HFF-Myc (cell line): ENCODE measurements at regions not wholly inside any gene's neighbourhood (a gene's known extent, or its start where the extent isn't known, plus 50 kb on each side); places are given as distances from the start of the nearest gene placed in this dataset.
"Not testable (repeated sequence)": the region's sequence is repeated elsewhere in the genome, so short reads cannot be mapped to it uniquely, and the experiment has no call there.

Source experiments
- DNase-seq: peaks from one replicate; pipeline ENCODE4 v3.0.0-alpha.2; 2011; ENCODE audit warnings: low read depth; ENCODE audit errors: extremely low read depth
- H3K4me3 ChIP-seq: replicated peaks from 2 replicates; pipeline ENCODE4 v1.5.1; 2011; ENCODE audit warnings: low read depth, mild to moderate bottlenecking, control low read depth, low read length
- TF ChIP-seq, protein P1 (sequence below): IDR thresholded peaks from 2 replicates; pipeline ENCODE4 v1.5.1; 2012; ENCODE audit warnings: mild to moderate bottlenecking, low read depth, low read length, control low read depth; ENCODE audit errors: missing control alignments

DNA sequence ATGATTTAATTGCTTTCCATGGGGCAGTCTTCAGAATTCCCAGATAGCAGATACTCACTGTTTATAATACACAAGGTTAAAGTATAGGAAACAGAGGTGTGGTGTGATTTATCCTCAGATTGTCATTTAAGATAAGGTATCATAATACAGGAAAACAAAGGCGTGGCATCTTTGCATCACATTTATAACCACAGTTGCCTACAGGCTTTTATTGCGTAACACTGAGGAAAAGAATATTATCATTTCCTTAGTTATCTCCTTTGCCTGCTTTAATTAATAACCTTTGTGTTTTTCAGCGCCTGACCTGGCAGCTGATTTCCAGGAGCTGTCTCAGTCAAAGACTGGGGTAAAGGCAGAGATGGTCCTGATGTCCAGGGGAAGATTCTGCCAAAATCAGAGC, 68.8 kb downstream of the SSX7 start:
- no peak for DNase-seq
- no peak overlapping the region for H3K4me3 ChIP-seq
- TF ChIP-seq, protein P1, sequence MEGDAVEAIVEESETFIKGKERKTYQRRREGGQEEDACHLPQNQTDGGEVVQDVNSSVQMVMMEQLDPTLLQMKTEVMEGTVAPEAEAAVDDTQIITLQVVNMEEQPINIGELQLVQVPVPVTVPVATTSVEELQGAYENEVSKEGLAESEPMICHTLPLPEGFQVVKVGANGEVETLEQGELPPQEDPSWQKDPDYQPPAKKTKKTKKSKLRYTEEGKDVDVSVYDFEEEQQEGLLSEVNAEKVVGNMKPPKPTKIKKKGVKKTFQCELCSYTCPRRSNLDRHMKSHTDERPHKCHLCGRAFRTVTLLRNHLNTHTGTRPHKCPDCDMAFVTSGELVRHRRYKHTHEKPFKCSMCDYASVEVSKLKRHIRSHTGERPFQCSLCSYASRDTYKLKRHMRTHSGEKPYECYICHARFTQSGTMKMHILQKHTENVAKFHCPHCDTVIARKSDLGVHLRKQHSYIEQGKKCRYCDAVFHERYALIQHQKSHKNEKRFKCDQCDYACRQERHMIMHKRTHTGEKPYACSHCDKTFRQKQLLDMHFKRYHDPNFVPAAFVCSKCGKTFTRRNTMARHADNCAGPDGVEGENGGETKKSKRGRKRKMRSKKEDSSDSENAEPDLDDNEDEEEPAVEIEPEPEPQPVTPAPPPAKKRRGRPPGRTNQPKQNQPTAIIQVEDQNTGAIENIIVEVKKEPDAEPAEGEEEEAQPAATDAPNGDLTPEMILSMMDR: no peak

DNA sequence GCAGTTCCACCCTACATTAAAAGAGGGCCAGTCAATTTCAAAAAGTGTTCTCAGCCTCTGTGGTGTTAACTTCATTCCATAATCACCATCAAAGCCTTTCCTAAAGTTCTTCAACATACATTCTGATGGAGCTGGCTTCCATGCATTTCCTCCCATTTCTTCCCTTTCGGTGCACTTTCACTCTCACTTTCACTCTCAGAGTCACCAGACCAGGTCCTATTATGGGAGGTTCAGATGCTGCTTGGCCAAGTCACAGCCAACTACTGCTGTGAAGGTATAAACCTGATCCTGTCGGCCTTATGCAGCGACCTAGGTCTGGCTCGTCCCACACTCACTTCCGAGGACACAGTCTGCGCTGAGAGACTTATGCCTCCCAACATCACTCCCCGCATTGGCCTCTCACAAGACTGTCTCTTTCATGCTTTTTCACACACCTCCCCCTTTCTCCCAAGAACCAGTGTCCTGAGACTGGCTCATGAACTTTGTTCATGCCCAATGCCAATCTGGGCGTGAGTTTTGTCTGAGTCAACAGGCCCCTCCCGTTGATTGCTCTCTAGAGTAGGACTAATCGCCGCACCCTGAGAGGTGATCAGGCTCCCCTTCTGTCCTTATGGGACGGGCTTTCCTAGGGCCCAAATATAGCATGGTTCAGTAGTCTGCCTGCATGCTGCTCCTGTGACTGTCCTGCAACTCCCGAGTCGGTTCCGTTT, 60.8 kb upstream of the XAGE1B start:
- no peak for DNase-seq
- no peak overlapping the region for H3K4me3 ChIP-seq
- TF ChIP-seq, protein P1: no peak

DNA sequence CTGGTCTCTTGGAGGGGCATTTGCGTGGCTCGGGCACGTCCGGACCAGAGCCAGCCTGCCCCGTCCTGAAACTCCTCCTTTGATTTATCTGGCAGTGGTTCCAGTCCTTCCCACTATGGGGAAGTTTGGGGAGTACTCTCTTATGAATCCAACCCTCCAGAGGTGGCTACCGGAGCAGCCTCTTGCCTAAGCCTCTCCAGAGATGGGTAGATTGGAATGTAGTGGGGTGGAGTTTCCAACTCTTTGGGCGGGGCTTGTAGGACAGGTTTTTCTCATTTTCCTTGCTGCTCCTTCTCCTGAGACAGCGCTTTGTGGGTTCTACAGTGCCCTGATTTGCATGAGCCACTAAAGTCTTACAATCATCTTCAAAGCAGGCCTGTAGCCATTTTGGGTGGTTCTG, 60.1 kb upstream of the XAGE1B start:
- TF ChIP-seq, protein P1: no peak
- no peak overlapping the region for H3K4me3 ChIP-seq
- no peak for DNase-seq

DNA sequence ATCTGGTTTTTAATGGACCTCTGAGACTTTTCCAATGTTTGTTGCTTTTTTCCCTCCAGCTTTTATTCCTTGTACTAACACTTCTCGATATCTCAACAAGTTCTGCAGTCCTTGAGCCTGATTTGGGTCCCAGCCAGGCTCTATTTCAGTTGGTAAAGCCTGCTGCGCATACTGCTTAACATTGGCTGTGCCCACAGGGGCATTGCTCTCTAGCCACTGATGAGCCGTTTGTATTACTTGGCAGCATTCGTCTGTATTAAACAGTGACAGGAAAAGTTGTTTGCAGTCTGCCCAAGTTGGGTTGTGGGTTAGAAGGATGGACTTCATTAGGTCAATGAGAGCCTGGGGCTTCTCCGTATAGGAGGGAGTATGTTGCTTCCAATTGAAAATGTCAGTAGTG, 59.6 kb upstream of the XAGE1B start:
- no peak for DNase-seq
- TF ChIP-seq, protein P1: no peak
- H3K4me3 ChIP-seq: no peak overlapping the region

DNA sequence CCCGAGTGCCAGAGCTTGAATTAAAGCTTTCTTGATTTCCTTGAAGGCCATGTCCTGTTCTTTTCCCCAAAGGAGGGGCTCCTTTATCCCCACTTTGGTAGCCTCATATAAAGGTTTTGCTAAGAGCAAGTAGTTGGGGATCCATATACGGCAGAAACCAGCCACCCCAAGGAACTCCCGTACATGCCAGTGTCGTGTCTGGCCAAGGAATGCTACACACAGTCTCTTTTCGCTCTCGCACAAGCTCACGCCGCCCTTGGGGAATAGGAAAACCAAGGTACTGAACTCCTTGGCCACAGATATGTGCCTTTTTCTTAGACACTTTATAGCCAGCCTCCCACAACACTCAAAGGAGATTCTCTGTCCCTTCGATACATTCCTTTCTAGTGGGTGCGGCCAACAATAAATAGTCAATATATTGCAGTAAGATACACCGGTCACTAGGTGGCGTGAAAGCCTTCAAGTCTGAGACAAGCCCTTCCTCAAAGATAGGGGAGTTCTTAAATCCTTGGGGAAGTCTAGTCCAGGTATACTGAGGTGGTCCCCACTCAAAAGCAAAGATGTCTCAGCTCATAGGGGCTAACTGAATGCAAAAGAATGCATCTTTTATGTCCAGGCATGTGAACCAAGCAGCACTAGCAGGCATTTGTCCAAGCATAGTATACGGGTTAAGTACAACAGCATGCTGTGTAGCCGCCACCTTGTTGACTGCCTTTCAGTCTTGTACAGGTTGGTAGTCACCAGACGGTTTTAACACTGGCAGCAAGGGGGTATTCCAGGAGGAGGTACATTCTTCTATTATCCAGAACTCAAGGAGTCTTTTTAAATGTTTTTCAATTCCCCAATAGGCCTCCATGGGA, 57.8 kb upstream of the XAGE1B start:
- TF ChIP-seq, protein P1: peak; percentile 43
- DNase-seq: peak; percentile 4
- H3K4me3 ChIP-seq: no peak overlapping the region

DNA sequence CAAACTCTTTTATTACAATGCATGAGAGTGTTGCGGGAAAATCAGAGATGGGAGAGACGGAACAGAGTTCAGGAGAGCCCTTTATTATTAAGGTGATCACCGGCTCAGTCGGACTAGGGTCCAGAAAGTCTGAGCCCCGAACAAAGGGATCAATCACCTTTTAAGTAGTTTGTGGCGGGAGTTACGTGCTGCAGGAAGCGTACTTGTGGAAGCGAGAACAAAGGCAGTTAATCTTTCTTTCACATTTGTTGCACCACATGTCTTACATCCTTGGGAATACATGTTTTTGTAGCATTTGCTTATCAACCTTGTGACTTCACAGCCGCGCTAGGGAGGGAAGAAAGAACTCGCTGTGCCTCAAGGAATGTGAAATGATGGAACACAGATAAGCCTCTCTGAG, 51.3 kb upstream of the XAGE1B start:
- DNase-seq, H3K4me3 ChIP-seq: not testable (repeated sequence)
